Motor neuron (in vitro differentiated cells): ENCODE measurements at regions not wholly inside any gene's neighbourhood (a gene's known extent, or its start where the extent isn't known, plus 50 kb on each side); places are given as distances from the start of the nearest gene placed in this dataset.

Experiments
- ATAC-seq, 8 experiments: fragments of 200-7000 bp; cut with Tn5 transposase; replicated peaks in 6 of 8; 2 replicates each; pipeline ENCODE4 v1.8.0; 2021; ENCODE audit warnings: mild to moderate bottlenecking in 8 of 8, moderate library complexity in 8 of 8
- H3K27ac ChIP-seq, 2 donors: fragments of 250-450 bp; sonication (Bioruptor Pico); 2 replicates each; pipeline ENCODE4 v1.9.0; 2021; ENCODE audit warnings: antibody characterized with exemption in 2 of 2, mild to moderate bottlenecking in 2 of 2, moderate library complexity in 1 of 2
- H3K4me1 ChIP-seq, 2 donors: fragments of 250-450 bp; sonication (Bioruptor Pico); replicated peaks in 1 of 2; 2 replicates each; pipeline ENCODE4 v1.6.1; 2021; ENCODE audit warnings: antibody characterized with exemption in 2 of 2, mild to moderate bottlenecking in 2 of 2, moderate library complexity in 1 of 2
- H3K4me3 ChIP-seq, 5 donors: fragments of 250-450 bp; sonication (Bioruptor Pico); 2 replicates each; pipeline ENCODE4 v1.9.0; 2021; ENCODE audit warnings: antibody characterized with exemption in 5 of 5, mild to moderate bottlenecking in 5 of 5, moderate library complexity in 4 of 5
- WGBS, 10 experiments: fragments of 450-650 bp; shearing (Covaris generic); methylation state at CpG; one replicate each; pipeline ENCODE4 v1.0.0; 2022; 5-methylcytosine and 5-hydroxymethylcytosine counted together
- in situ Hi-C, 9 experiments: fragments of 400-800 bp; cut with MboI; loops; one replicate each; pipeline ENCODE4 v1.15.0; 2021; ENCODE audit warnings: low sequenced_read_pairs in 9 of 9, low pct_unique_long_range_greater_than_20kb in 2 of 9; ENCODE audit not compliant: unreplicated experiment in 9 of 9

DNA sequence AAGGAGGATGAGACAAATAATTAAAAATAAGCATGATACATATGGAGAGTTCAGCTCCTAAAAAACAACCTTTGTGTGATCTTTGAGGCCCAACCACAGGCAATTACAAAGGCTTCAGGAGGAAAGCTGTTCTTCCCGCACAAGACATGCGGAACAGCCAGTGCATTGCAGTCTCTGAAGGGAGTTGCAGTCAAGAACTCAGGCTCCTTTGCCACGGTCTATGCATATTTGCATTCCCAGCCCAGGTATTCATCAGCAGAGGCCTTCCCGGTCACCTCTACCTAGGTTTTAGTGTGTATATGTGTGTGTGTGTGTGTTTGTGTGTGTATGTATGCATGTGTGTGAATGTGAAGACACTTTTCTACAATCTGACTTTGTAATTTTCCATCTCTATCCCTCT, 600.6 kb upstream of the PCDH10 start:
- 0 to 100% (median 60%) methylated on average over 1 to 4 of the region's 4 CpGs; no CpG with 5 or more reads in 3 of the 10 experiments for WGBS, 10 experiments
- in situ Hi-C loops, result no loop called here
- ATAC-seq, result no peak
- no peak overlapping the region for H3K4me3 ChIP-seq
- no peaks in the 10 kb centered on the region for H3K4me1 ChIP-seq
- H3K27ac ChIP-seq, result no peak overlapping the region

- WGBS, 10 experiments, result 0 to 72% (median 50%) methylated on average over 2 to 3 of the region's 3 CpGs
- ATAC-seq, result peak in 4 of 8 experiments; percentile 42 to 59 (median 48)
These were observed 592.8 kb upstream of the PCDH10 start for GRCh38 chr4:132556316-132556715.

GRCh38 chr4:132557660-132558059, 591.4 kb upstream of the PCDH10 start:
- no peak for ATAC-seq
- in situ Hi-C loops, result no loop called here
- H3K27ac ChIP-seq, result no peak overlapping the region

More at GRCh38 chr4:132556316-132556715, 592.8 kb upstream of the PCDH10 start:
- in situ Hi-C loops, result no loop called here
- Histone ChIP-seq H3K27ac (no peak overlapping the region), H3K4me1 (peaks cover 3 to 7% of the 10 kb centered on the region in 2 donors), H3K4me3 (no peak overlapping the region)

GRCh38 chr4:132564920-132565319, 584.2 kb upstream of the PCDH10 start:
- no peak for ATAC-seq
- no peak overlapping the region for H3K4me3 ChIP-seq
- WGBS, 10 experiments, result 0 to 100% (median 65%) methylated on average over 1 of the region's 1 CpG; no CpG with 5 or more reads in 2 of the 10 experiments
- H3K4me1 ChIP-seq, result no peaks in the 10 kb centered on the region
- in situ Hi-C loops, result no loop called here
- no peak overlapping the region for H3K27ac ChIP-seq

More at GRCh38 chr4:132557660-132558059, 591.4 kb upstream of the PCDH10 start:
- Histone ChIP-seq H3K4me3 (no peak overlapping the region), H3K4me1 (peaks cover 3 to 7% of the 10 kb centered on the region in 2 donors)

GRCh38 chr4:132565542-132565941, 583.6 kb upstream of the PCDH10 start:
- no peak for ATAC-seq
- in situ Hi-C loops, result no loop called here
- Histone ChIP-seq H3K27ac (no peak overlapping the region), H3K4me1 (no peaks in the 10 kb centered on the region), H3K4me3 (no peak overlapping the region)
- WGBS, 10 experiments, result 0 to 92% (median 0%) methylated on average over 2 of the region's 2 CpGs; no CpG with 5 or more reads in 7 of the 10 experiments

GRCh38 chr4:132572210-132572609, 576.9 kb upstream of the PCDH10 start:
- no peak overlapping the region for H3K27ac ChIP-seq
- H3K4me3 ChIP-seq, result no peak overlapping the region
- no peak for ATAC-seq
- 4 to 87% (median 69%) methylated on average over 4 to 6 of the region's 6 CpGs for WGBS, 10 experiments
- no peaks in the 10 kb centered on the region for H3K4me1 ChIP-seq
- in situ Hi-C loops, result no loop called here

DNA sequence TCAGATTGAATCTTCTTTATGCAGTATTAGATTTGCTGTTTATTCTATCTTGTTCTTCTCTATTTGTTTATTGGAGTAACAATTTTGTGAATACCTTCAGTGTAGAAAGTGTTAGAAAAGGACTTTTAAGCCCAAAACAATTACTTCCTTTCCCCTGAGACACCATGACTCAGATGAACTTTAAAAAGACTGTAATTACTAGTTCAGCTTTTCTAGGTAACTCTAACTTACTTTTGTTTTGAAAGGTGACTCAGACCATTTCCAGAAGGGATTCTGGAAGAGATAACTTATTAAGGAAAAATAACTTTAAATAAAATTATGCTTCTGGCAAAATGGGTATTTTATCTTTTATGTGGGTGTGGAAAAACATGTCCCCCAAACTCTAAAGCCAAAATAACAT, 561.5 kb upstream of the PCDH10 start:
- Histone ChIP-seq H3K4me3 (no peak overlapping the region), H3K4me1 (no peaks in the 10 kb centered on the region), H3K27ac (no peak overlapping the region)
- ATAC-seq, result no peak
- in situ Hi-C loops, result no loop called here

- WGBS, 10 experiments, result 0 to 92% (median 86%) methylated on average over 1 to 7 of the region's 13 CpGs; no CpG with 5 or more reads in 5 of the 10 experiments
- no peak for ATAC-seq
- in situ Hi-C loops, result no loop called here
- Histone ChIP-seq H3K4me3 (no peak overlapping the region), H3K27ac (no peak overlapping the region), H3K4me1 (no peaks in the 10 kb centered on the region)
These were observed 556.8 kb upstream of the PCDH10 start for GRCh38 chr4:132592340-132592739.

DNA sequence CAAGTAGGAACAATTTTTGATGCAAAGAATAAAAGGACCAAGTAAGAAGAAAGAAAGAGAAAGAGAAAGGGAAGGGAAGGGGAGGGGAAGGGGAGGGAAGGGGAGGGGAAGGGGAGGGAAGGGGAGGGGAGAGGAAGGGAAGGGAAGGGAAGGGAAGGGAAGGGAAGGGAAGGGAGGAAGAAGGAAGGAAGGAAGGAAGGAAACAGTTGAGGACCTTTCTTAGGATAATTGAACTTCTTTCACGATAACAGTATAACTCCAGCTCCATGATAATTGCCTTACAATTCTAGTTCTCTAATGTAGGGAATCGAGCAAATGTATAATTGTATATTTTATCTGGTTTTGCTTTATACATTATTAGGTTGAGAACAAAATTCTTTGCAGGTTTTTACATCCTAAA, 556.2 kb upstream of the PCDH10 start:
- Histone ChIP-seq H3K4me3 (no peak overlapping the region), H3K4me1 (no peaks in the 10 kb centered on the region), H3K27ac (no peak overlapping the region)
- in situ Hi-C loops, result no loop called here
- WGBS, 10 experiments, result 14 to 100% (median 83%) methylated on average over 1 to 2 of the region's 2 CpGs; no CpG with 5 or more reads in 7 of the 10 experiments
- no peak for ATAC-seq

GRCh38 chr4:132593717-132594400, 555.2 kb upstream of the PCDH10 start:
- in situ Hi-C loops, result no loop called here
- Histone ChIP-seq H3K4me3 (no peak overlapping the region), H3K4me1 (no peaks in the 10 kb centered on the region), H3K27ac (no peak overlapping the region)
- WGBS, 10 experiments, result 0 to 63% (median 54%) methylated on average over 2 to 4 of the region's 4 CpGs; no CpG with 5 or more reads in 3 of the 10 experiments
- ATAC-seq, result peak in 5 of 8 experiments; percentile 17 to 99 (median 58)

GRCh38 chr4:132596186-132596585, 552.9 kb upstream of the PCDH10 start:
- WGBS, 10 experiments, result 0 to 100% (median 60%) methylated on average over 1 of the region's 1 CpG; no CpG with 5 or more reads in 1 of the 10 experiments
- in situ Hi-C loops, result no loop called here
- ATAC-seq, result no peak
- Histone ChIP-seq H3K4me3 (no peak overlapping the region), H3K4me1 (no peaks in the 10 kb centered on the region), H3K27ac (no peak overlapping the region)

DNA sequence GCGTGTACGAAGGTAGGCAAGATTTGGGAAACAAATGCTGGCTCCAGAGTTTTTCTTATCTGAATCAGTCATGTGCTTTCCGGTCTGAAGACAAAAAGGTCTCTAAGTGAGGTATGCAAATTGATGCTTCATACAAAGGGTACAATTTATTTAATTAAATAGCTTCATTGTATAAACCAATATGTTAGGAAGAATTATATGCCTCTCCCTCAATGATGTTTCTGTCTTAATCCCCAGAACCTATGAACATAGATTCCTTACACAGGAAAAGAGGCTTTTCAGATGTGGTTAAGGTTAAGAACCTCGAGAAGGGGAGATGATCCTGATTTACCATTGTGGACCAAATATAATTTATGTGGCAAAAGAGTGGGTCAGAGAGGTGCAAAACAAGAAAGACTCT, 543.5 kb upstream of the PCDH10 start:
- Histone ChIP-seq H3K27ac (no peak overlapping the region), H3K4me1 (no peaks in the 10 kb centered on the region), H3K4me3 (no peak overlapping the region)
- WGBS, 10 experiments, result 0 to 100% (median 60%) methylated on average over 1 to 4 of the region's 4 CpGs
- ATAC-seq, result no peak
- in situ Hi-C loops, result no loop called here

- Histone ChIP-seq H3K27ac (no peak overlapping the region), H3K4me3 (no peak overlapping the region), H3K4me1 (no peaks in the 10 kb centered on the region)
- ATAC-seq, result no peak
- in situ Hi-C loops, result no loop called here
These were observed 534.4 kb upstream of the PCDH10 start for GRCh38 chr4:132614682-132615081.

- ATAC-seq, result no peak
- Histone ChIP-seq H3K27ac (no peak overlapping the region), H3K4me1 (no peaks in the 10 kb centered on the region), H3K4me3 (no peak overlapping the region)
- in situ Hi-C loops, result no loop called here
- WGBS, 10 experiments, result 0 to 100% (median 0%) methylated on average over 1 of the region's 1 CpG; no CpG with 5 or more reads in 3 of the 10 experiments
These were observed 529.1 kb upstream of the PCDH10 start for GRCh38 chr4:132619968-132620367.
